Tibial nerve (tissue), 3 donors: ENCODE measurements at regions not wholly inside any gene's neighbourhood (a gene's known extent, or its start where the extent isn't known, plus 50 kb on each side); places are given as distances from the start of the nearest gene placed in this dataset.
"Not testable (repeated sequence)": the region's sequence is repeated elsewhere in the genome, so short reads cannot be mapped to it uniquely, and the experiment has no call there.

Experiments used
- POLR2A ChIP-seq, 2 donors: fragments of 450-650 bp; IDR thresholded peaks; one replicate each; pipeline ENCODE4 v1.6.1; 2017; ENCODE audit warnings: antibody characterized with exemption in 2 of 2, mild to moderate bottlenecking in 2 of 2, moderate library complexity in 2 of 2
- TF ChIP-seq, protein P1 (sequence below), 5 experiments: fragments of 200-600 bp in 3 of 5; fragments of 450-650 bp in 2 of 5; sonication (generic) in 3 of 5; IDR thresholded peaks; one replicate each; pipeline ENCODE4 v1.5.1; 2016 to 2019; ENCODE audit warnings: antibody characterized with exemption in 5 of 5, mild to moderate bottlenecking in 3 of 5, moderate library complexity in 2 of 5

GRCh38 chr5:89800735-89801134 is 608.8 kb downstream of the CETN3 start:
- TF ChIP-seq, protein P1, sequence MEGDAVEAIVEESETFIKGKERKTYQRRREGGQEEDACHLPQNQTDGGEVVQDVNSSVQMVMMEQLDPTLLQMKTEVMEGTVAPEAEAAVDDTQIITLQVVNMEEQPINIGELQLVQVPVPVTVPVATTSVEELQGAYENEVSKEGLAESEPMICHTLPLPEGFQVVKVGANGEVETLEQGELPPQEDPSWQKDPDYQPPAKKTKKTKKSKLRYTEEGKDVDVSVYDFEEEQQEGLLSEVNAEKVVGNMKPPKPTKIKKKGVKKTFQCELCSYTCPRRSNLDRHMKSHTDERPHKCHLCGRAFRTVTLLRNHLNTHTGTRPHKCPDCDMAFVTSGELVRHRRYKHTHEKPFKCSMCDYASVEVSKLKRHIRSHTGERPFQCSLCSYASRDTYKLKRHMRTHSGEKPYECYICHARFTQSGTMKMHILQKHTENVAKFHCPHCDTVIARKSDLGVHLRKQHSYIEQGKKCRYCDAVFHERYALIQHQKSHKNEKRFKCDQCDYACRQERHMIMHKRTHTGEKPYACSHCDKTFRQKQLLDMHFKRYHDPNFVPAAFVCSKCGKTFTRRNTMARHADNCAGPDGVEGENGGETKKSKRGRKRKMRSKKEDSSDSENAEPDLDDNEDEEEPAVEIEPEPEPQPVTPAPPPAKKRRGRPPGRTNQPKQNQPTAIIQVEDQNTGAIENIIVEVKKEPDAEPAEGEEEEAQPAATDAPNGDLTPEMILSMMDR (IDR thresholded peaks at IDR 0.05) = not testable (repeated sequence)
- not testable (repeated sequence) for TF ChIP-seq POLR2A (IDR thresholded peaks at IDR 0.05)
